Cerebellar nuclear complex (tissue), 1 donor: ENCODE measurements at regions not wholly inside any gene's neighbourhood (a gene's known extent, or its start where the extent isn't known, plus 50 kb on each side); places are given as distances from the start of the nearest gene placed in this dataset.
A peak's percentile ranks its signal among the peaks of the same experiment; 100 is the strongest.

Experiments used
- DNase-seq, 2 experiments: peaks; one replicate each; lab custom pipeline; 2025; lab: John Stamatoyannopoulos, UW

DNA sequence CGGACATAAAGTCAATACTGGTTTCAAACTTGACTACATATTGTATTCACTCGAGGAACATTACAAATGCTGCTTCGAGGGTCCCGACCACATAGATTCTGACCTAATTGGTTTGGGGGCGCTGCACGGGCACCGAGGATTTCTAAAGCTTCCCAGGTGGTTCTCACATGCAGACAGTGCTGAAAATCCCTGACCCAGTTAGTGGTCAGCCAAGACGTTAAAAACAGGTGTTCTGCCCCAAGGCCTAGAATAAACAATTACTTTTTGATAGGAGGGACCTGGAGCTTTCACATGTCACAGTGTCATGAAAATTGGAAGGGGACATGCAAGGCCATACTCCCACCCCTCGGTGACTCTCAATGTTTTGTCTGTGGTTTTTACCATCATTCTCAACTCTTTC lies 368.9 kb downstream of the RNF144A start:
- no peak for DNase-seq

DNA sequence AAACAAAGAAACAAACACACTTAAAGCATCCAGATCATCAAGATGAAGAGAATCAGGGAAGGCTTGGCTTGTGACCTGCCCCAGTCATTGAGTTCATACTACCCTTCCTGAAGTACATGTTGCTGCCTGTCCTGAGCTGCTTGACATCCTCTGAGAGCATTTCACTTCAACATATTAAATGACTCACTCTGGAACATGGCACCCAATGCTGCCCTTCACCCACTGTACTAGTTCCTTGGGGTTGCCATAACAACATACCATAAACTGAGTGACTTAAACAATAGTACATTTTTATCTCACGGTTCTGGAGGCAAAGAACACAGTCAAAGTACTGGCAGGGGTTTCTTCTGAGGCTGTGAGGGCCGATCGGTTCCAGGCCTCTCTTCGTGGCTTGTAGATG lies 371.3 kb downstream of the RNF144A start:
- DNase-seq, result no peak

DNA sequence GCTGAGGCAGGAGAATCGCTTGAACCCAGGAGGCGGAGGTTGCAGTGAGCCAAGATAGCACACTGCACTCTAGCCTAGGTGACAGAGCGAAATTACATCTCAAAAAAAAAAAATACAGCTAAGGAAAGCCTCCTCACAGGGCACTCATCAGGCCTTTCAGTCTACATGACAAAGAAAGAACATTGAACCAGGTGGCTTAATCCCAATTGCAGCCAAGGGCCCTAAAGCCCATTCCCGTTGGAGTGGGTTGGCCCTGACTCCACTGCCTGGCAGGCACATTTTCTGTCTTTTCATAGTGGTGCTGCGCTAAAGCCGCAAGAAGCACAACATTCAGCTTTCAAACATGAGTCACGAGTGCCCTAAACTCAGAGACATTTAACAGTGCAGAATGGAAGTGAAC lies 372.5 kb downstream of the RNF144A start:
- DNase-seq, result no peak

DNA sequence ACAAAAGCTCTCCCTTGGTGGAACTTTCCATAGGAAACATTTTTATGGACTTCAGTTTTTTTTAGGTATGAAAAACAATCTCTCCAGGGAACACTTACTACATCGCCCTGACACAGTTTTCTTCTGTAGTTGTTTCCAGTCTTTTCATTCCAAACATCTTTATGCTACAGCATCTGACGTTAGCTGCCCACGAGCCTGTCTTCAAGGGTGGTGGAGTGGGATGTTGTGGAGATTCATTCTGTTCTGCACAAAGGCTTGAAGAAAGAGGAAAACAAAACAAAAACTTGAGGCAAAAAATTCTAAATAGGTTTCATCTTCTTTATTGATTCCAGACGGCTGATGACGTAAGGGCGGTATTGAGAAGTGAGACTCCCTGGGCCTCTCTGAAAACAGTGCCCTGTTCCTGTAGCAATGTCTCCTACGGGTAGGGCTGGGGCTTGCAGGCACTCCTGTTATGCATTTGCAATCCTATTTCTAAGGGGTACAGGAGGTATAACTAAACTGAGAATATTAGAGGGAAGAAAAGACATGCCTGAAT lies 375.0 kb downstream of the RNF144A start:
- DNase-seq, result no peak

DNA sequence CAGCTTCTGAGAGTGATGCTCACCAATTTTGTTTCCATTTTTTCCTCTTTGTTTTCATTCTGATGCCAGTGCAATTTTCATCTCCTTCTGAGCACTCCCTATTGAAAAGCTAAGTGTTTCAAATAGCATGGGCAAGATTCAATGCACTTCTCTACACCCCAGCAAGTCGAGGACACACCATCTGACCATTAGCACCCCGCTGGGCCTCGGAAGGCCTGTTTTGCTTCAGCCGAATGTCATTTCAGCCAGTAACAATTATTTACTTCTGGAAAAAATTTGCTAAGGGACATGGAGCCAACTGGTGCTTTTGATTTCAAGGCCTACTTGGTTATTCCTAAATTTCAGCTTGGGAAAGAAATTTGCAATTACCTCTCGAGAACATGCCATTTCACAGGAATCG lies 392.4 kb downstream of the RNF144A start:
- peak in 1 of 2 experiments; percentile 19 for DNase-seq

DNA sequence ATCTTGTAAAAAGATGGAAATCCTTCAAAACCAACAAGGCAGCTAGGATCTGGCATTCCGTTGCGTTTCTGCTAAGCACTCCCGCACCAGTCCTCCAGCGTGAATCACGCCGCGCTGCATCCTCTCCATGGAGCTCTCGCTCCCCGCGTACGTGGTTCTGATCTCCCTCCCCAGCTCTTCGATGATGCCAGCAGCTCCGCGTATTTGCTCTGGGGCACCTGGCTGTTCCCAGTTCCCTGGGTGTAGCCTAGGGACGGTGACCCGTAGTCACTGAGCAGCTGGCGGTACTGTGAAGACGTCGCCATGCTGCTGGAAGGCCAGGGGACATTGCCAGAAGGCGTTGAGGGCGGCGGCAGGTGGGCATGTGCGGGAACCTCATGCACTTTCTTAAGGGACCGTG lies 407.5 kb downstream of the RNF144A start:
- DNase-seq, result no peak

DNA sequence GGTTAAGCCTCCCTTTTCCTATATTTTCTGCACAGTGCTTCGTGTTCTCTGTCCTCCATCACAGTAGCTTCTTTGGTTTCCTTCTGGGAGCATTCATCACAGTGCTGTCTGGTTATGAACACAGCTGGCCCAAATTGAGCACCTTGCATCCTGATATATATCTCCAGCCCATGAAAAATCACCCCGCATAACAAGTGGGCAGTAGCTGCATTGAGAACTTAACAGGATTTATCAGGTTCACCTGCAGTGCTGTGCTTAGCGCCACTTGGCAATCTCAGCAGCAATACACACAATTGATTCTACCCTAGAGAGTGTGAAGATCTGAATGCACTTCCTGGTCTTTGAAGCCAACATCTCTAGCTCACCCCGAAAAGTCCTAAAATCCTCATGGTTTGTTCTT lies 408.0 kb downstream of the RNF144A start:
- no peak for DNase-seq

DNA sequence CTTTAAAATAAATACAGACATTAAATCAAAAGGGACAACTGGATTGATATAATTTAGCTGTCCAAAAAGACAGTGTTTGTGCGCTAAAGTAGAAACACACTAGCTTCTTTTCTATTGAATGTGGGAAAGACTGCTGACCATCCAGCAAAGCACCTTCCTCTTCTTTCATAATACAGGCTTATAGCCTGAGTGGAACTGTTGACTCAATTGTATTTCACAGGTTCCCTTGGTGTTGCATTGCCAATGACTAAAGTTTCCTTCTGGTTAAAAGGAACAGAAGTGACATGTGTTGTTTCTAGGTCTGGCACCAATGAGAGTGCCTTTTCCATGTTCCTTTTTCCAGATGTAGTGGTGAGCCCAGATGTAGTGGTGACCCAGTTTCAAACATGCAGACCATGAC lies 412.3 kb downstream of the RNF144A start:
- no peak for DNase-seq

DNA sequence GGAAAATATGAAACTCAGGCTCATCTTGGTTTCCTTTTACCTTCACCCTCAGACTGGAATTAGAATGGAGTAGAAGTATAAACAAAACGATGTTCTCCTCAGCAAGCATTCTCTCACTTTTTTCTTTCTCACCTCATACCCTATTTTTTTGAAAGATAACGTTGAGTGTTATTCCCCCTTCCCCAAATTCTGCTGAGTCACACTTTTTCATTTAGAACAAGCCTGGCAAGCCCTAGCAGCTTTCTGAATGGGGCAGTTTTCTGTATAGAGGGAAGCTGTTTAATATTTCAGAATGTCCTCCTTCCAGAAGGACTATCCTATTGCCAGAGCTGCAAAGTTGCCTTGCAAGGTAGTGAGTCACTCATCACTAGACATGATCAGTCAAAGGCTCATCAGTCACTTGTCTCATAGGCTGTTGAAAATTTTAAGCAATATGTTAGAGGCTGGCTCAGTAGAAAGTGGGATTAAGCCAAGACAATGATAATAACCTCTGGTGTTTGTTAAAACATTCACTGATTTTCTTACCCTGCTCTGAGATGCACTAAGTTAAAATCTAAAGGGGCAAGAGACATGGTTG lies 416.1 kb downstream of the RNF144A start:
- DNase-seq, result no peak

DNA sequence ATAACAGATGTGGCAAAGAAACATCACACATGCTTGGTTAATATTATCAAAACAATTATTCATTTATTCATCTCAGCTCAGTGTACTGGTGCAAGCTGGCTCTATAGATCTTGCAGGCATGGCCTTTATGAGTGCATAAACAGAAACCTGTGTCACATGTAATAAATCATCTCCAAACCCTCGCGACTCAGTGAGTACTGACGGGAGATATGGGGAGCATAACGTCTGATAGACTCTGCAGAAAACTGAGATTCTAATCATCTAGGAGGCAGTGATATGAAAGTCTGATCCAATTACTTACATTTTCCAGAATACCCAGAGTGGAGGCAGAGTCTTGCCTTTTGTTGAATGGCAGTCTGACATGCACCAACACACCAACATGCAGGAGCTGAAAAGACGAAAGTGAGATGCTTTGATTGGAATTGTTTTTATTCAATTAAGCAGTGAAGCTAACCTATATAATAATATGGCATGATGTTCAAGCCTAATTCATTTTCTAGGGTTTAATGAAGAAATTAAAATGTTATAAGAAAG lies 416.8 kb downstream of the RNF144A start:
- no peak for DNase-seq

DNA sequence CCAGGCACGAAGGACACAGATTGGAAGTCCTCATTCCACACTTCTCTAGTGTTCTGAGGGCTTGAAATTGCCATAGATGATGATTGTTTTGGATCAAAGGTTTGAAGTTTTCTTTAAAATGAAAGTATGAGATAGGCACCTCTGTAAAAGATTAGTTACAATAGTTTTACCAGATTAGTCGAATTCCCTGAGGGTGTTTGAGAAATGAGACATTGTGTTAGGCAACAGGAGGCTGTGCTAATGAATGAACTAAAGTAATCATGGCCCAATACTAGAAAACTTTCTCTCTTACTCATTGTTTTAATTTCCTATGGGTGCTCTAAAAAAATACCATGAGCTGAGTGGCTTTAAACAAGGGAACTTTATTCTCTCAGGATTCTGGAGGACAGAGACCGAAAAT lies 421.7 kb downstream of the RNF144A start:
- no peak for DNase-seq

DNA sequence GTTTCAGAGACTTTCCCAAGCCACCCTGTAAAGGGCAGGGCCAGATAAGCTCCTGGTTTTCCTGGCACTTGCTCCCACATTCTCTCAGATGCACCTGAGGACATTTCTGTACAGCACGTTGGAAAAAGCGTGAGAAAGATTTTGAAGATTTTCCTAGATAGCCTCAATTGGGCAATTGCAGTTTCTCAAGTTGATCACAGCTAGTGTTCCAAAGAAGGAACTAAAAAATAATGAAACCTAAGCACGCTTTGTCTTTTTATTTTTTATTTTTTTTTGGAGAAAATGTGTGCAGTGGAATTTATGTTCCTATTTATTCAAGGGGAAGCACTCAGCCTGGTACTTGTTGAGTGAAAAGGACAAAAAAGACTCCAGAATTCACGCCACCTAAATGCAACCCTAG lies 429.1 kb downstream of the RNF144A start:
- DNase-seq, result no peak

DNA sequence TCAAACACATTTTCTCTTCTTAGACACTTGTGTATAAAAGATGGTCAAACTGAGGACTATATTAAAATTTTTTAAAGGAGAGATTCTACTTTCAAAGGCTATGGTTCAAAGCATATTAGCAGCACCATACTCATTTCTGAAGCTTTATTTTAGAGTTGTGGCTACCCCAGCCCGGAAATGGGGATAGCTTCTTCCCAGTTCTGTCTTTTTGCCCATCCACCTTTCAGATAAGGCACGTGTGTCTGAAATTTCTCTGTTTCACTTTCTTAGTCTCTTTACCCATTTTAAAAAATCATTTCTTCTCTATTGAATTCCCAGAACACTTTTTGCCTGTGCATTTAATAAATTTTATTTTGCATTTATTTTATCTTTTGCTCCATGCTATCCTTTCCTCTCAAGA lies 431.5 kb downstream of the RNF144A start:
- DNase-seq, result no peak

DNA sequence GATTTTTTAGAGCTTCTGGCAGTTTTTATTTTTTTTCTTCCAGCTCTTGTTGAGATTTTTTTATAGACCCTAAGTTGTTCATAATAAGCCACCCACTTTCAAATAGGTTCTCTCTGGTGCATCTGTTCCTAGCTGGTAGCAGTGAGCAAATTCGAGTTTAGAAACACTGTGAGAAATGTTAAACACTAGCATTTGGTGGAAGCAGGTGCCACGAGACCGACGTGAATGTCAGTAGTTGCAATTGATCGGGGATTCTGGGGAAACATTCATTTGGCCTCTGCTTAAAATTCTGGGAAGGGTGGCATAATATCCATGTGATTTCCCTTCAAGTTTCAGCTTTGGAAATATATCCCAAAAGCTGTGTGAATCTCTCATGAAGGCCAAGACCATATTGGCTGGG lies 435.0 kb downstream of the RNF144A start:
- DNase-seq, result no peak

DNA sequence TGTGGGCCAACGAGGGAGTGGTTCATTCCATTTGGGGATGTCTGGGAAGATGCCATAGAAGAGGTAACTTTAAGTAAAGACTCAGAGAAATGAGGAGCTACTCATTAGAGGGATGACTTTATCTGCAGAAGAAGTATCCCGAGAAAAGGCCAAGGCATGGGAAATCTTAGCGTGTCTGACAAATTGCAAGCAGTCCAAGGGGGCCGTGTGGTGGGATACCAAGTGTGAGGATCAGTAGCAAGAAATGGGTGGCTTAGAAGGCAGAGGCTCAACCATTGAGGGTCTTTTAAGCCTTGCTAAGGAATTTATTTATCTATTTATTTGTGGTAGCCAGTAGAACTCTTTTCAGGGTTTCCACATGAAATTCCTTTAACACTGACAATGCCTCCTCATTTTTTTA lies 436.4 kb downstream of the RNF144A start:
- no peak for DNase-seq

DNA sequence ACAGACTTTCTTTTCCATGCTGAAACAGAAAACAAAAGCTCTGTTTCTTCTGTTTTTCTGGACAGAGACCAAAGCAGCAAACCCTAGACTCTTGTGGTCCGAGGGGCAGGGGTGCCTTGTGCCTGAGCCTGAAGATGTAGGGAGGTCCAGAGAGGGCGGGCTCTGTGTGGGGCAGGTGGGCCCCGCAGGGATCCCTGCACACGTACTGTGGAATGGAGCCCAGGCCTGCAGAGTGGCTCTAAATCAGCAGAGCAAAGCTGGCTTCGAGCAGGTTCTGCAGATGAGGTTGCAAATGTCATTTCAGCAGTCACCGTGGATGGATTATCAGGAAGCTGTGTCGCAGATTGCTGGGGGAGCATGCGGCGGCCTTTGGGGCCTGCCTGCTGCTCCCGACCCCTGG lies 438.6 kb downstream of the RNF144A start:
- DNase-seq, result no peak

DNA sequence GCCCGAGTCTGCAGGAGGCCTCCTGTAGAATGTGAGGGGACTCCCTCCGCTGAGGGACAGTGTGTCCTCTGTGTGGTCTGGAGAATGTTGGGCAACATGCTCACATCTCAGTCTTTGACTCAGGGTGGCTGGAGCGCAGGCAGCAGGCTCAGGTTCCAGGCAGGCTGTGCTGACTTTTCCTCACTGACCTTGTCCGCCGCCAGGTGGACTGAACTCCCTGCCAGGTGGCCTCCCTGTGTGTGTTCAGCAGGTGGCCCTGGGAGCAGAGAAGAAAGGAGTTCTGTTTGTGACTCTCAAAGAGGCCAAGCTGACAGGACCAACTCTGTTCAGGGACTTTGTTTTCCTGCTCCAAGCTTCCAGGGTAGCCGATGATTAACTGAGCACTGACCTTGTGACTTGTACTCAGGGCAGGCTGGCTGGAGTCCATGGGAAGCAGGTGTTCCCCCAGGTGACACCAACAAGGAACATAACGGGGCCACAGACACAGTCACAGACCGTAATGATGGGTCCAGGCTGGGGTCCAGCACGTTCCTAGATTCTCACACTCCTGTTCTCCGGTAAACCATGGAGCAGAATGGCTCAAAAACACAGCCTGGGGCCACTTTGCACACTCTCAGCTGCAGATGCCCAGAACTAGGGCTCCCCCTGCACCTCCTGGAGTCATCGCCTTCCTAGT lies 439.8 kb downstream of the RNF144A start:
- DNase-seq, result peak; percentile 30 to 46

DNA sequence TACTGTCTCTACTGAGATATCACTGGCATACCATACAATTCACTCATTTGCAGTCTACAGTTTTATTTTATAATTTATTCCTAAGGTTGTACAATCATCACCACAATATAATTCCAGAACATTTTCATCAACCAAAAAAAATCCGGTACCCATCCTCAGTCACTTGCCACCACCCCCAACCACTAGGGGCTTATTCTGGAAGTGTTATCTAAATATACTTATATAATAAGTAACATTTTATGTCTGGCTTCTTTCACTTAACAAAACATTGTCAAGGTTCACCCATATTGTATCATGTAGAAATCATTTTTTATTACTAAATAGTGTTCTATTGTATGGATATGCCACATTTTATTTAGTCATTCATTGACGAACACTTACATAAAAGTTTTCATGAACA lies 440.8 kb downstream of the RNF144A start:
- DNase-seq, result no peak

DNA sequence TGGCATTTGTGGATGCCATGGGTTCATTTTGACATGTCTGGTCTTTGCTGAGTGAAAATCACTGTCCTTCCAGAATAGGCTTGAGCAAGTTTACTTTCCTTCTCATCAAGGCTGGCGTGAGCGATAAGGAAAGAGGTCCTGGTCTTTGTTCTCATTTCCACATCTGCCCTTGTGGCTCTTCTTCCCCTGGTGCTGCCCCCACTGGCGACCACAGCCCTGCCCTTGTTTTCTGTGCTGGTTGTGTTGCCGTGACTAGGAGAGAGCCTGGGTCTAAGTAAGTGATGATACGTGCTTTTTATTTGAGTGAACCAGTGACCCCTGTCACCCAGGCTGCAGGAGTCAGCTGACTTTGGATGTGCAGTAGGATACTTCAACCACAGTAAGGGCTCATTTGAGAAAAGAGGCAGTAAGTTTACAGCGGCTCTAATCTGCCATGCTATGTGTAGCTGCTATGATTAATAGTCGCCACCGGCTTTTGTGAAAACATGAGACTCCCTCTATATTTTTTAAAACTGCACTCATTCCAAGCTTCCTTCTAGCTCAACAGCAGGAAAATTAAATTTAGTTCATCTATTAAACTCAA lies 441.7 kb downstream of the RNF144A start:
- DNase-seq, result no peak

DNA sequence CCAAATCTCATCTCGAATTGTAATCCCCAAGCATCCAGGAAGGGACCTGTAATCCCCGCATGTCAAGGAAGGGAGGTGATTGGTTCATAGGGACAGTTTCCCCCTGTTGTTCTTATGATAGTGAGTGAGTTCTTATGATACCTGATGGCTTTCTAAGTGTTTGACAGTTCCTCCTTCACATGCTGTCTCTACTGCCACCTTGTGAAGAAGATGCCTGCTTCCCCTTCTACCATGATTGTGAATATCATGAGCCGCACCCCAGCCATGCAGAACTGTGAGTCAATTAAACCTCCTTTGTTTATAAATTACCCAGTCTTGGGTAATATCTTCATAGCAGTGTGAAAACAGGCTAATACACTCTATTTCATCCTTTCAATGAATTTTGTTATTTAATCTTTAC lies 446.7 kb downstream of the RNF144A start:
- DNase-seq, result no peak

DNA sequence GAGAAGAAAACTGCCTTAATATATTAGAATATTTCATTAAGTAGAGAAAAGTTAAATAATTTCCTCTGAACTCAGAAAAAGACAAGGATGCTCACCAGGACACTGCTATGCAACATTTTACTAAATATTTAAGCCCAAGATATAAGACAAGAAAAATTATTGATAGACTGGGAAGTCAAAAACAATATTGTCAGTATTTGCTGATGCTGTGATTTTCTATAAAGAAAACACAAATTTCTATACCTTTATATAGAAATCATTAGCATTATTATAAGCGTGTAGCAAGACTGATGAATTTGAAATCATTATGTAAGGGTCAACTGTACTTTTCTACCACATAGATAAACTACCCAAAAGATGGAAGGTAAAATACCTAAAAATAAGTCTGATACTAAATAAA lies 451.0 kb downstream of the RNF144A start:
- no peak for DNase-seq

DNA sequence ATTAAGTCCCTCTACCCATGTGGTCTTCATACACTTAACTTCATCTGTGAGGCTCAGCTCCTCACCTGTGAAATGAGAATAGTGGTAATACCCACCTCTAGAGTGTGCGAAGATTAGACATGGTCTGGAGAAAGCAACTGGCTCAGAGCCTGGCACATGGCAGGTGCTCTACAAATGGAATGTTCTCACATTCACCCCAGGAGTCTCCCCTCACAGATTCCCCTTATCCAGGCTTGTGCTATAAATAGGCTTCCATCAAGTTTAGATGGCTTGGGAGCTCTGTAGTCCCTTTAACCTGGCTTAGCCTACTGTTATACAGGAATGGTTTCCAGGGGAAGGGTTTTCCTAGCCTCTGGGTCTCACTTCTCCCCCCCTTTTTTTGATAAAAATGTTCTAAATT lies 455.9 kb downstream of the RNF144A start:
- DNase-seq, result peak; percentile 51 to 72

DNA sequence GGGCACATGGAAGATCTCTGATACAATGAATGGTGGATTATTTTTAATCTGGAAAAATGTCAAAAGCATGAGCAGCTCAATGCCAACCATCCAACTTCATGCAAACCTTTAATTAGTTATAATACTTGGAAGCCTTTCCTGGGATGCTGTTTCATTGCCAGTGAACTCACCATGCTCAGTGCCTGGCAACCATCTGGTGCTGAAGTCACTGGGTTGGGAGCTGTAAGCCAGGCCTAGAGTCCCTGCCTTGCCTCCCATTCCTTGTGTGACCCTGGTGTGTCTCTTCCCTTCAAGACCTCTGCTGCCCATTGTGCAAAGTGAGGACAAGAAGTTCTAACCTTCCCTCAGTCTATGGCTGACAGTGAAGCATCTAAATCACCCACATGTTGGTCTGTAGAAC lies 458.7 kb downstream of the RNF144A start:
- DNase-seq, result peak; percentile 21 to 28
